IPS DF 6.9 (cell line): ENCODE measurements at regions not wholly inside any gene's neighbourhood (a gene's known extent, or its start where the extent isn't known, plus 50 kb on each side); places are given as distances from the start of the nearest gene placed in this dataset.

Source experiments
- DNase-seq: peaks from one replicate; pipeline ENCODE4 v3.0.0-alpha.2; 2013; ENCODE audit warnings: low read depth, low spot score
- H3K27ac ChIP-seq: one replicate; pipeline ENCODE4 v1.5.1; 2013; ENCODE audit warnings: low read length, control low read depth
- H3K27me3 ChIP-seq: 2 replicates; pipeline ENCODE4 v1.6.1; 2013; ENCODE audit warnings: mild to moderate bottlenecking, low read length; ENCODE audit not compliant: control insufficient read depth, insufficient read depth
- H3K36me3 ChIP-seq: 2 replicates; pipeline ENCODE4 v1.6.1; 2013; ENCODE audit warnings: low read length; ENCODE audit not compliant: control insufficient read depth, insufficient read depth
- H3K4me1 ChIP-seq: 2 replicates; pipeline ENCODE4 v1.6.1; 2013; ENCODE audit warnings: low read length; ENCODE audit not compliant: control insufficient read depth, insufficient read depth
- H3K4me3 ChIP-seq: 2 replicates; pipeline ENCODE4 v1.5.1; 2013; ENCODE audit warnings: mild to moderate bottlenecking, low read length
- H3K9me3 ChIP-seq: 2 replicates; pipeline ENCODE4 v1.6.1; 2013; ENCODE audit warnings: low read length, inconsistent platforms; ENCODE audit not compliant: control insufficient read depth, insufficient read depth
- WGBS: extraction: QIAGEN DNeasy Blood & Tissue Kit; methylation state at CpG from one replicate; pipeline ENCODE4 v1.1.7; 2013; ENCODE audit warnings: mixed read lengths, missing lambda C conversion rate; ENCODE audit not compliant: insufficient read length, insufficient coverage; 5-methylcytosine and 5-hydroxymethylcytosine counted together

- H3K4me3 ChIP-seq = no peak overlapping the region
- DNase-seq = no peak
- H3K27me3 ChIP-seq = no peaks in the 10 kb centered on the region
- no peaks in the 10 kb centered on the region for H3K9me3 ChIP-seq
- H3K27ac ChIP-seq = no peak overlapping the region
- no peaks in the 10 kb centered on the region for H3K4me1 ChIP-seq
- WGBS = no CpG with 5 or more reads among the region's 2 CpGs
- no peaks in the 10 kb centered on the region for H3K36me3 ChIP-seq
Measured at GRCh38 chr5:121581588-121581987, 270.1 kb upstream of the FTMT start.

- no CpG with 5 or more reads among the region's 3 CpGs for WGBS
- no peaks in the 10 kb centered on the region for H3K27me3 ChIP-seq
- no peaks in the 10 kb centered on the region for H3K4me1 ChIP-seq
- no peak overlapping the region for H3K4me3 ChIP-seq
- no peaks in the 10 kb centered on the region for H3K36me3 ChIP-seq
- no peak overlapping the region for H3K27ac ChIP-seq
- no peak for DNase-seq
- no peaks in the 10 kb centered on the region for H3K9me3 ChIP-seq
Measured at GRCh38 chr5:121596882-121597281, 254.8 kb upstream of the FTMT start.

- DNase-seq = no peak
- Histone ChIP-seq H3K4me1 (no peaks in the 10 kb centered on the region), H3K4me3 (no peak overlapping the region), H3K36me3 (no peaks in the 10 kb centered on the region), H3K27me3 (no peaks in the 10 kb centered on the region), H3K9me3 (no peaks in the 10 kb centered on the region), H3K27ac (no peak overlapping the region)
- WGBS = no CpG with 5 or more reads among the region's 2 CpGs
Measured at GRCh38 chr5:121608826-121609225, 242.9 kb upstream of the FTMT start.

GRCh38 chr5:121624035-121624434 lies 227.6 kb upstream of the FTMT start:
- DNase-seq = no peak
- no peaks in the 10 kb centered on the region for H3K27me3 ChIP-seq
- WGBS = no CpG with 5 or more reads among the region's 2 CpGs
- H3K9me3 ChIP-seq = no peaks in the 10 kb centered on the region
- no peaks in the 10 kb centered on the region for H3K36me3 ChIP-seq
- H3K4me3 ChIP-seq = no peak overlapping the region
- H3K4me1 ChIP-seq = no peaks in the 10 kb centered on the region
- no peak overlapping the region for H3K27ac ChIP-seq

GRCh38 chr5:121628783-121629182 lies 222.9 kb upstream of the FTMT start:
- no peaks in the 10 kb centered on the region for H3K36me3 ChIP-seq
- no CpG with 5 or more reads among the region's 3 CpGs for WGBS
- H3K27me3 ChIP-seq = no peaks in the 10 kb centered on the region
- H3K9me3 ChIP-seq = no peaks in the 10 kb centered on the region
- no peak for DNase-seq
- no peak overlapping the region for H3K4me3 ChIP-seq
- no peaks in the 10 kb centered on the region for H3K4me1 ChIP-seq
- no peak overlapping the region for H3K27ac ChIP-seq

- Histone ChIP-seq H3K36me3 (no peaks in the 10 kb centered on the region), H3K4me3 (no peak overlapping the region), H3K4me1 (no peaks in the 10 kb centered on the region), H3K27ac (no peak overlapping the region), H3K27me3 (no peaks in the 10 kb centered on the region), H3K9me3 (no peaks in the 10 kb centered on the region)
- DNase-seq = no peak
- WGBS = no CpG with 5 or more reads among the region's 5 CpGs
Measured at GRCh38 chr5:121630402-121630801, 221.3 kb upstream of the FTMT start.

- WGBS = no CpG with 5 or more reads among the region's 2 CpGs
- H3K9me3 ChIP-seq = no peaks in the 10 kb centered on the region
- H3K36me3 ChIP-seq = no peaks in the 10 kb centered on the region
- no peaks in the 10 kb centered on the region for H3K4me1 ChIP-seq
- H3K27me3 ChIP-seq = no peaks in the 10 kb centered on the region
- H3K4me3 ChIP-seq = no peak overlapping the region
- no peak overlapping the region for H3K27ac ChIP-seq
- DNase-seq = no peak
Measured at GRCh38 chr5:121634946-121635345, 216.7 kb upstream of the FTMT start.

- no peak for DNase-seq
- H3K27me3 ChIP-seq = no peaks in the 10 kb centered on the region
Measured at GRCh38 chr5:121638126-121638525, 213.6 kb upstream of the FTMT start.

GRCh38 chr5:121640298-121640697 lies 211.4 kb upstream of the FTMT start:
- Histone ChIP-seq H3K27ac (no peak overlapping the region), H3K27me3 (no peaks in the 10 kb centered on the region), H3K4me1 (no peaks in the 10 kb centered on the region), H3K4me3 (no peak overlapping the region), H3K36me3 (no peaks in the 10 kb centered on the region), H3K9me3 (no peaks in the 10 kb centered on the region)
- DNase-seq = no peak
- WGBS = no CpG with 5 or more reads among the region's 1 CpG

More at GRCh38 chr5:121638126-121638525, 213.6 kb upstream of the FTMT start:
- WGBS = no CpG with 5 or more reads among the region's 2 CpGs
- Histone ChIP-seq H3K4me3 (no peak overlapping the region), H3K27ac (no peak overlapping the region), H3K36me3 (no peaks in the 10 kb centered on the region), H3K9me3 (no peaks in the 10 kb centered on the region), H3K4me1 (no peaks in the 10 kb centered on the region)

GRCh38 chr5:121658221-121658620 lies 193.5 kb upstream of the FTMT start:
- Histone ChIP-seq H3K9me3 (no peaks in the 10 kb centered on the region), H3K27ac (no peak overlapping the region), H3K36me3 (no peaks in the 10 kb centered on the region)

GRCh38 chr5:121660142-121660541 lies 191.5 kb upstream of the FTMT start:
- no CpG with 5 or more reads among the region's 6 CpGs for WGBS
- no peak for DNase-seq
- H3K4me1 ChIP-seq = no peaks in the 10 kb centered on the region
- no peaks in the 10 kb centered on the region for H3K9me3 ChIP-seq
- H3K36me3 ChIP-seq = no peaks in the 10 kb centered on the region
- H3K4me3 ChIP-seq = no peak overlapping the region
- H3K27me3 ChIP-seq = no peaks in the 10 kb centered on the region
- H3K27ac ChIP-seq = no peak overlapping the region

More at GRCh38 chr5:121658221-121658620, 193.5 kb upstream of the FTMT start:
- H3K27me3 ChIP-seq = no peaks in the 10 kb centered on the region
- no peaks in the 10 kb centered on the region for H3K4me1 ChIP-seq
- no peak overlapping the region for H3K4me3 ChIP-seq
- no peak for DNase-seq
